ENCODE measurements at regions not wholly inside any gene's neighbourhood (a gene's known extent, or its start where the extent isn't known, plus 50 kb on each side); places are given as distances from the start of the nearest gene placed in this dataset.

DNA sequence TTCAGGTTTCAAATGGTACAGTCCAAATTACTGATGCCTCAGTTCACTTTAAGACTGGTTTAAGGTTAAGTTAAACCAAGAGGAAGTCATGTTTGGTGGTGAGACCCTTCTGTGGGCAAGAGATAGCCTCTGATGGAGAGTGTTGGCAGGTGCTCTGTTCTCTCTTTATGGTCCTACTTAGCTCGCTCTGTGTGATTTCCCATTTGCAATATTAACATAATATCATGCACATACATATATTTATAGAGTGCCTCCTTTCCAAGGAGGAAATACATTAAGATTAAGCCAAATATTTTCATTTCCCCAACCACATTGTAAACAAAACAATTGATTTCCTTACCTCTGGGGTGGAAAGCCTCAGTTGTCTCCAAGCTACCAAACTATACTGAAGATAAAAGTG lies 222.4 kb downstream of the PIK3C3 start:
- Histone ChIP-seq H3K4me2 (ENCODE audit: low read length) (no peak overlapping the region), H3K27ac (ENCODE audit: low read depth, low read length) (no peak overlapping the region), H3K9me3 (ENCODE audit: control insufficient read depth, insufficient read depth, low read length) (no peaks in the 10 kb centered on the region), H3K9me2 (replicated peaks; ENCODE audit: control insufficient read depth, low read length) (no peaks in the 10 kb centered on the region), H3K4me3 (ENCODE audit: low read length) (no peak overlapping the region), H3F3A (ENCODE audit: control insufficient read depth, insufficient read depth) (no peaks in the 10 kb centered on the region), H3K36me3 (ENCODE audit: control insufficient read depth, low read length) (no peaks in the 10 kb centered on the region), H4K20me1 (ENCODE audit: control insufficient read depth, insufficient read depth, low read depth, low read length) (no peaks in the 10 kb centered on the region), H3K4me1 (ENCODE audit: control insufficient read depth, low read length) (no peaks in the 10 kb centered on the region), H3K27me3 (ENCODE audit: control insufficient read depth, low read length) (no peaks in the 10 kb centered on the region), H3K79me2 (ENCODE audit: control insufficient read depth, low read length) (no peaks in the 10 kb centered on the region)
- TF ChIP-seq, protein P1, sequence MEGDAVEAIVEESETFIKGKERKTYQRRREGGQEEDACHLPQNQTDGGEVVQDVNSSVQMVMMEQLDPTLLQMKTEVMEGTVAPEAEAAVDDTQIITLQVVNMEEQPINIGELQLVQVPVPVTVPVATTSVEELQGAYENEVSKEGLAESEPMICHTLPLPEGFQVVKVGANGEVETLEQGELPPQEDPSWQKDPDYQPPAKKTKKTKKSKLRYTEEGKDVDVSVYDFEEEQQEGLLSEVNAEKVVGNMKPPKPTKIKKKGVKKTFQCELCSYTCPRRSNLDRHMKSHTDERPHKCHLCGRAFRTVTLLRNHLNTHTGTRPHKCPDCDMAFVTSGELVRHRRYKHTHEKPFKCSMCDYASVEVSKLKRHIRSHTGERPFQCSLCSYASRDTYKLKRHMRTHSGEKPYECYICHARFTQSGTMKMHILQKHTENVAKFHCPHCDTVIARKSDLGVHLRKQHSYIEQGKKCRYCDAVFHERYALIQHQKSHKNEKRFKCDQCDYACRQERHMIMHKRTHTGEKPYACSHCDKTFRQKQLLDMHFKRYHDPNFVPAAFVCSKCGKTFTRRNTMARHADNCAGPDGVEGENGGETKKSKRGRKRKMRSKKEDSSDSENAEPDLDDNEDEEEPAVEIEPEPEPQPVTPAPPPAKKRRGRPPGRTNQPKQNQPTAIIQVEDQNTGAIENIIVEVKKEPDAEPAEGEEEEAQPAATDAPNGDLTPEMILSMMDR (IDR thresholded peaks at IDR 0.05; ENCODE audit: low read depth, low read length, poor library complexity, severe bottlenecking): no peak
- no peak for TF ChIP-seq EZH2phosphoT487 (IDR thresholded peaks at IDR 0.05; ENCODE audit: borderline replicate concordance, low read length)

DNA sequence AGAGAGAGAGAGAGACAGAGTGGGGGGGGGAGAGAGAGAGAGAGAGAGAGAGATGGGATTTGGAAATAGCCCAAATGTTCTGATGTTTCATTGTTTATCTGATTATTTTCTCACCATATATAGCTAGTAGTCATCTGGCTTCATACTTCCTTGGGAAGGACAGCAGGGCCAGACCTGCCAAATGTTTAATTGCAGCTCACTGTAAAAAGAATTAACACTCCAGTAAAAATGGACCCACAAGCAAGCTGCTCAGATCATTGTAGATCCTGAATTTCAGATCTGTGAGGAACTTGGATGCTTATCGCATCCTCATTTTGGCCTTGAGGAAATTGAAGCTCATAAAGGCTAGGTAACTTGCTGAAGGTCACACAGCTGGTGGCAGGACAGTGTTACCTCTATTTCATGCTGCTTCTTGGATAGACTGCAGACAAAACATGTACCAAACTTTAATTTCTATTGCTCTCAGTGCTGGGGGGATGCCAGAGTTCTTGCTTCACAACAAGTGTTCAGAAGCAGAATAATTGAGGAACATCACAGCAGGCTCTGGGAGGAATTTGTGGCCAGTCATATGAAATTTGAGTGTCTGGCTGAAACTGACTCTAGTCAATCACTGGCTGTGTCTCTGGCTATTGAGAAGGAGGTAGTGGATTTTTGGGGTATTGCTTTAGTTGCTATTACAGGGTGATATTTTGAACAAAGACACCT lies 223.5 kb downstream of the PIK3C3 start:
- TF ChIP-seq, protein P1 (IDR thresholded peaks at IDR 0.05; ENCODE audit: low read depth, low read length, poor library complexity, severe bottlenecking): no peak
- no peak for TF ChIP-seq EZH2phosphoT487 (IDR thresholded peaks at IDR 0.05; ENCODE audit: borderline replicate concordance, low read length)
- no peaks in the 10 kb centered on the region for H4K20me1 ChIP-seq (ENCODE audit: control insufficient read depth, insufficient read depth, low read depth, low read length)
- H3K27ac ChIP-seq (ENCODE audit: low read depth, low read length): no peak overlapping the region
- H3K9me2 ChIP-seq (replicated peaks; ENCODE audit: control insufficient read depth, low read length): no peaks in the 10 kb centered on the region
- H3K36me3 ChIP-seq (ENCODE audit: control insufficient read depth, low read length): no peaks in the 10 kb centered on the region
- H3F3A ChIP-seq (ENCODE audit: control insufficient read depth, insufficient read depth): no peaks in the 10 kb centered on the region
- no peaks in the 10 kb centered on the region for H3K27me3 ChIP-seq (ENCODE audit: control insufficient read depth, low read length)
- no peaks in the 10 kb centered on the region for H3K79me2 ChIP-seq (ENCODE audit: control insufficient read depth, low read length)
- no peak overlapping the region for H3K4me3 ChIP-seq (ENCODE audit: low read length)
- H3K9me3 ChIP-seq (ENCODE audit: control insufficient read depth, insufficient read depth, low read length): no peaks in the 10 kb centered on the region
- H3K4me2 ChIP-seq (ENCODE audit: low read length): no peak overlapping the region
- no peaks in the 10 kb centered on the region for H3K4me1 ChIP-seq (ENCODE audit: control insufficient read depth, low read length)

DNA sequence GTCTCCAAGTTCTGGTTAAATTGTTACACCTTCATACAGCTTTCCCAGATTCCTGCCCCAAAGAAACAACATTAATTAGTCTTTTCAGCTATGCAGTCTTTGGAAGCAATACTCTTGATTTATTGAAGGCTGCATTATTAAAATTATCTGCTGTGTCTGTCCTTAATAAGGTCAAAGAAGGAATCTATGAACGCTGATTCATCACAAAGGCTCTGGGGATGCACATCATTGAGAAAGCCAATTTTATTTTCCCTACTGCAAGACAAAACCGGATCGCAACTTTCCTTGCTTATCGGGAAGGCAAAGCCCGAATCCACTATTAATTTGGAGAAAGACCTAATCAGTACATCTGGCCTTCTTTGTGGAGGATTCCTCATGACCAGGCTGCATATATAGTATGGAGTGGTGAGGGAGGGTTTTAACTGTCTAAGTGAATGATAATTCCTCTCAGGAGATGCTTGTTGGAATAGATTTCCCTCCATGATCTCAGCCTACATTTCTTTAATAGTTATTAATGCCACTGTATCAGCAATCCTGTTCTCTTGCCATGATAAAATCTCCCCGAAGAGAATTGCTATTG lies 224.6 kb downstream of the PIK3C3 start:
- no peaks in the 10 kb centered on the region for H3K9me2 ChIP-seq (replicated peaks; ENCODE audit: control insufficient read depth, low read length)
- no peak overlapping the region for H3K4me3 ChIP-seq (ENCODE audit: low read length)
- H3K4me2 ChIP-seq (ENCODE audit: low read length): no peak overlapping the region
- H3K27ac ChIP-seq (ENCODE audit: low read depth, low read length): no peak overlapping the region
- no peaks in the 10 kb centered on the region for H3K79me2 ChIP-seq (ENCODE audit: control insufficient read depth, low read length)
- H3K36me3 ChIP-seq (ENCODE audit: control insufficient read depth, low read length): no peaks in the 10 kb centered on the region
- H3F3A ChIP-seq (ENCODE audit: control insufficient read depth, insufficient read depth): no peaks in the 10 kb centered on the region
- no peaks in the 10 kb centered on the region for H3K27me3 ChIP-seq (ENCODE audit: control insufficient read depth, low read length)
- H3K9me3 ChIP-seq (ENCODE audit: control insufficient read depth, insufficient read depth, low read length): no peaks in the 10 kb centered on the region
- H4K20me1 ChIP-seq (ENCODE audit: control insufficient read depth, insufficient read depth, low read depth, low read length): no peaks in the 10 kb centered on the region
- no peak for TF ChIP-seq EZH2phosphoT487 (IDR thresholded peaks at IDR 0.05; ENCODE audit: borderline replicate concordance, low read length)
- TF ChIP-seq, protein P1 (IDR thresholded peaks at IDR 0.05; ENCODE audit: low read depth, low read length, poor library complexity, severe bottlenecking): no peak
- H3K4me1 ChIP-seq (ENCODE audit: control insufficient read depth, low read length): no peaks in the 10 kb centered on the region

Data from DOHH2 (cell line).